HUES64 (cell line): ENCODE measurements at regions not wholly inside any gene's neighbourhood (a gene's known extent, or its start where the extent isn't known, plus 50 kb on each side); places are given as distances from the start of the nearest gene placed in this dataset.

ENCODE experiments used
- H3K27ac ChIP-seq: 2 replicates; pipeline ENCODE4 v1.7.0; 2013; ENCODE audit warnings: low read depth, low read length, inconsistent platforms
- H3K27me3 ChIP-seq: 2 replicates; pipeline ENCODE4 v1.6.1; 2013; ENCODE audit warnings: mild to moderate bottlenecking, low read length; ENCODE audit not compliant: insufficient read depth
- H3K36me3 ChIP-seq: 2 replicates; pipeline ENCODE4 v1.6.1; 2013; ENCODE audit warnings: mild to moderate bottlenecking, low read length; ENCODE audit not compliant: insufficient read depth
- H3K4me1 ChIP-seq: 2 replicates; pipeline ENCODE4 v1.6.1; 2013; ENCODE audit warnings: mild to moderate bottlenecking, low read length, moderate library complexity; ENCODE audit not compliant: insufficient read depth
- H3K4me3 ChIP-seq: 2 replicates; pipeline ENCODE4 v1.5.1; 2013; ENCODE audit warnings: mild to moderate bottlenecking, low read length, moderate library complexity
- H3K9ac ChIP-seq: 2 replicates; pipeline ENCODE4 v1.6.1; 2013; ENCODE audit warnings: mild to moderate bottlenecking, low read depth, low read length
- H3K9me3 ChIP-seq: 2 replicates; pipeline ENCODE4 v1.6.1; 2013; ENCODE audit warnings: low read depth, low read length; ENCODE audit not compliant: insufficient read depth
- WGBS: fragments of 150-250, 120-280 bp; methylation state at CpG from one replicate; pipeline ENCODE4 v1.1.7; 2013; ENCODE audit warnings: missing lambda C conversion rate; 5-methylcytosine and 5-hydroxymethylcytosine counted together

GRCh38 chr7:17181482-17181881 lies 117.0 kb upstream of the AHR start:
- no peak overlapping the region for H3K4me3 ChIP-seq
- WGBS = 69% methylated on average over 3 of the region's 3 CpGs
- H3K36me3 ChIP-seq = no peaks in the 10 kb centered on the region
- no peak overlapping the region for H3K27ac ChIP-seq
- H3K9me3 ChIP-seq = no peaks in the 10 kb centered on the region
- no peaks in the 10 kb centered on the region for H3K27me3 ChIP-seq
- no peaks in the 10 kb centered on the region for H3K4me1 ChIP-seq
- no peak overlapping the region for H3K9ac ChIP-seq

- no peaks in the 10 kb centered on the region for H3K9me3 ChIP-seq
- H3K27ac ChIP-seq = no peak overlapping the region
- no peaks in the 10 kb centered on the region for H3K27me3 ChIP-seq
- H3K9ac ChIP-seq = no peak overlapping the region
- H3K4me1 ChIP-seq = no peaks in the 10 kb centered on the region
- H3K36me3 ChIP-seq = no peaks in the 10 kb centered on the region
- H3K4me3 ChIP-seq = no peak overlapping the region
- WGBS = 97% methylated on average over 2 of the region's 2 CpGs
Observed at GRCh38 chr7:17183630-17184328, 114.7 kb upstream of the AHR start.

- Histone ChIP-seq H3K9ac (no peak overlapping the region), H3K4me1 (no peaks in the 10 kb centered on the region), H3K27me3 (no peaks in the 10 kb centered on the region), H3K36me3 (no peaks in the 10 kb centered on the region), H3K9me3 (no peaks in the 10 kb centered on the region), H3K27ac (no peak overlapping the region), H3K4me3 (no peak overlapping the region)
- 95% methylated on average over 4 of the region's 4 CpGs for WGBS
Observed at GRCh38 chr7:17184805-17185689, 113.4 kb upstream of the AHR start.

- Histone ChIP-seq H3K4me1 (no peaks in the 10 kb centered on the region), H3K9me3 (no peaks in the 10 kb centered on the region), H3K36me3 (no peaks in the 10 kb centered on the region), H3K27me3 (no peaks in the 10 kb centered on the region), H3K9ac (no peak overlapping the region), H3K4me3 (no peak overlapping the region), H3K27ac (no peak overlapping the region)
- WGBS = 94% methylated on average over 3 of the region's 4 CpGs
Observed at GRCh38 chr7:17185690-17186070, 112.8 kb upstream of the AHR start.

GRCh38 chr7:17186745-17187530 lies 111.5 kb upstream of the AHR start:
- 79% methylated on average over 2 of the region's 2 CpGs for WGBS
- no peaks in the 10 kb centered on the region; the same call in 1 of the 2 replicates for H3K4me1 ChIP-seq
- no peak overlapping the region for H3K27ac ChIP-seq
- no peaks in the 10 kb centered on the region for H3K27me3 ChIP-seq
- no peak overlapping the region for H3K4me3 ChIP-seq
- no peak overlapping the region for H3K9ac ChIP-seq
- H3K9me3 ChIP-seq = no peaks in the 10 kb centered on the region
- H3K36me3 ChIP-seq = no peaks in the 10 kb centered on the region

GRCh38 chr7:17194656-17195055 lies 103.8 kb upstream of the AHR start:
- Histone ChIP-seq H3K9me3 (no peaks in the 10 kb centered on the region), H3K36me3 (no peaks in the 10 kb centered on the region), H3K27ac (no peak overlapping the region), H3K4me3 (no peak overlapping the region), H3K9ac (no peak overlapping the region), H3K27me3 (no peaks in the 10 kb centered on the region), H3K4me1 (no peaks in the 10 kb centered on the region; the same call in 1 of the 2 replicates)
- 94% methylated on average over 5 of the region's 5 CpGs for WGBS

GRCh38 chr7:17195576-17195975 lies 102.9 kb upstream of the AHR start:
- no peak overlapping the region for H3K27ac ChIP-seq

GRCh38 chr7:17205910-17206309 lies 92.5 kb upstream of the AHR start:
- no peaks in the 10 kb centered on the region for H3K36me3 ChIP-seq
- H3K27ac ChIP-seq = no peak overlapping the region
- no peaks in the 10 kb centered on the region for H3K9me3 ChIP-seq
- no peaks in the 10 kb centered on the region for H3K4me1 ChIP-seq
- H3K4me3 ChIP-seq = no peak overlapping the region
- H3K9ac ChIP-seq = no peak overlapping the region
- WGBS = 99% methylated on average over 3 of the region's 3 CpGs
- no peaks in the 10 kb centered on the region for H3K27me3 ChIP-seq

More at GRCh38 chr7:17195576-17195975, 102.9 kb upstream of the AHR start:
- Histone ChIP-seq H3K9me3 (no peaks in the 10 kb centered on the region), H3K36me3 (no peaks in the 10 kb centered on the region), H3K4me3 (no peak overlapping the region), H3K9ac (no peak overlapping the region), H3K27me3 (no peaks in the 10 kb centered on the region), H3K4me1 (no peaks in the 10 kb centered on the region; the same call in 1 of the 2 replicates)
- WGBS = 94% methylated on average over 2 of the region's 2 CpGs

- no peak overlapping the region for H3K27ac ChIP-seq
- H3K4me3 ChIP-seq = no peak overlapping the region
- no peaks in the 10 kb centered on the region for H3K36me3 ChIP-seq
- no peaks in the 10 kb centered on the region for H3K4me1 ChIP-seq
- no peak overlapping the region for H3K9ac ChIP-seq
- H3K9me3 ChIP-seq = no peaks in the 10 kb centered on the region
- WGBS = 92% methylated on average over 3 of the region's 3 CpGs
- H3K27me3 ChIP-seq = no peaks in the 10 kb centered on the region
Observed at GRCh38 chr7:17206349-17206905, 92.0 kb upstream of the AHR start.

GRCh38 chr7:17207220-17207619 lies 91.2 kb upstream of the AHR start:
- H3K36me3 ChIP-seq = no peaks in the 10 kb centered on the region
- no peak overlapping the region for H3K9ac ChIP-seq
- H3K27ac ChIP-seq = no peak overlapping the region
- WGBS = 92% methylated on average over 1 of the region's 1 CpG
- no peaks in the 10 kb centered on the region for H3K27me3 ChIP-seq
- no peaks in the 10 kb centered on the region for H3K4me1 ChIP-seq
- H3K4me3 ChIP-seq = no peak overlapping the region
- H3K9me3 ChIP-seq = no peaks in the 10 kb centered on the region

- Histone ChIP-seq H3K9ac (no peak overlapping the region), H3K27me3 (no peaks in the 10 kb centered on the region), H3K9me3 (no peaks in the 10 kb centered on the region), H3K36me3 (no peaks in the 10 kb centered on the region), H3K4me1 (no peaks in the 10 kb centered on the region), H3K27ac (no peak overlapping the region), H3K4me3 (no peak overlapping the region)
- 93% methylated on average over 2 of the region's 3 CpGs for WGBS
Observed at GRCh38 chr7:17209101-17209500, 89.4 kb upstream of the AHR start.
